CD14-positive monocyte (primary cell): ENCODE measurements at regions not wholly inside any gene's neighbourhood (a gene's known extent, or its start where the extent isn't known, plus 50 kb on each side); places are given as distances from the start of the nearest gene placed in this dataset.

Source experiments
- DNase-seq, 3 donors: peaks; one replicate each; pipeline ENCODE4 v3.0.0-alpha.2; 2011 to 2022
- H2AFZ ChIP-seq: 2 replicates; pipeline ENCODE4 v1.6.0; 2012; ENCODE audit warnings: mild to moderate bottlenecking, low read depth, low read length, inconsistent platforms; ENCODE audit not compliant: insufficient read depth, poor library complexity, severe bottlenecking
- H3K27ac ChIP-seq, 2 donors: 1 replicate in 1 of 2; 2 replicates in 1 of 2; pipeline ENCODE4 v1.5.1; 2012 to 2013; ENCODE audit warnings: low read length in 2 of 2, control low read depth in 1 of 2, inconsistent platforms in 1 of 2, low read depth in 1 of 2, mild to moderate bottlenecking in 1 of 2
- H3K27me3 ChIP-seq, 2 donors: one replicate each; pipeline versions ENCODE4 v1.6.0 to v1.6.1; 2011 to 2013; ENCODE audit warnings: low read length in 2 of 2; ENCODE audit not compliant: control insufficient read depth in 2 of 2, insufficient read depth in 2 of 2
- H3K36me3 ChIP-seq, 2 donors: replicated peaks in 1 of 2; 1 replicate in 1 of 2; 2 replicates in 1 of 2; pipeline versions ENCODE4 v1.5.1 to v1.6.1; 2012 to 2013; ENCODE audit warnings: low read length in 2 of 2, control low read depth in 1 of 2, inconsistent platforms in 1 of 2, mild to moderate bottlenecking in 1 of 2; ENCODE audit not compliant: insufficient read depth in 2 of 2, control insufficient read depth in 1 of 2
- H3K4me1 ChIP-seq, 2 donors: 1 replicate in 1 of 2; 2 replicates in 1 of 2; pipeline versions ENCODE4 v1.5.1 to v1.6.1; 2012 to 2013; ENCODE audit warnings: low read length in 2 of 2, control low read depth in 1 of 2, inconsistent platforms in 1 of 2, mild to moderate bottlenecking in 1 of 2, moderate library complexity in 1 of 2; ENCODE audit not compliant: insufficient read depth in 2 of 2, control insufficient read depth in 1 of 2
- H3K4me2 ChIP-seq: replicated peaks from 2 replicates; pipeline ENCODE3; 2012; ENCODE audit warnings: low read length, moderate library complexity, mild to moderate bottlenecking; ENCODE audit not compliant: poor library complexity, severe bottlenecking; ENCODE audit errors: extremely low read depth
- H3K4me3 ChIP-seq, 3 experiments: fragments of 200-600 bp in 1 of 3; sonication (generic) in 1 of 3; replicated peaks in 1 of 3; 1 replicate in 2 of 3; 2 replicates in 1 of 3; pipeline ENCODE4 v1.5.1; 2011 to 2013; ENCODE audit warnings: low read length in 3 of 3, mild to moderate bottlenecking in 3 of 3, control low read depth in 2 of 3, low read depth in 2 of 3, inconsistent platforms in 1 of 3, moderate library complexity in 1 of 3
- H3K79me2 ChIP-seq: 2 replicates; pipeline ENCODE4 v1.6.0; 2012; ENCODE audit warnings: mild to moderate bottlenecking, control low read depth, inconsistent platforms, low read length, moderate library complexity; ENCODE audit not compliant: insufficient read depth
- H3K9ac ChIP-seq: 2 replicates; pipeline ENCODE4 v1.6.0; 2017; ENCODE audit warnings: low read length, mild to moderate bottlenecking; ENCODE audit not compliant: insufficient read depth, poor library complexity, severe bottlenecking
- H3K9me3 ChIP-seq, 2 donors: replicated peaks in 1 of 2; 1 replicate in 1 of 2; 2 replicates in 1 of 2; pipeline versions ENCODE4 v1.5.1 to v1.6.1; 2012 to 2013; ENCODE audit warnings: low read length in 2 of 2, control low read depth in 1 of 2; ENCODE audit not compliant: control insufficient read depth in 1 of 2, insufficient read depth in 1 of 2
- H4K20me1 ChIP-seq: 2 replicates; pipeline ENCODE4 v1.6.0; 2012; ENCODE audit warnings: mild to moderate bottlenecking, low read length, control low read depth, moderate library complexity; ENCODE audit not compliant: insufficient read depth
- H3K27ac Mint-ChIP-seq, 7 donors: one replicate each; pipeline ENCODE4 v1.8.0; 2020; ENCODE audit warnings: mild to moderate bottlenecking in 7 of 7, mixed read lengths in 7 of 7, moderate library complexity in 6 of 7, inconsistent platforms in 2 of 7
- H3K27me3 Mint-ChIP-seq, 3 donors: one replicate each; pipeline ENCODE4 v1.8.0; 2021 to 2022; ENCODE audit warnings: low read depth in 3 of 3, mild to moderate bottlenecking in 3 of 3, mixed read lengths in 3 of 3, moderate library complexity in 3 of 3, inconsistent platforms in 1 of 3
- H3K36me3 Mint-ChIP-seq, 2 donors: one replicate each; pipeline ENCODE4 v1.8.0; 2020; ENCODE audit warnings: mixed read lengths in 2 of 2, inconsistent platforms in 1 of 2, mild to moderate bottlenecking in 1 of 2
- H3K4me1 Mint-ChIP-seq: one replicate; pipeline ENCODE4 v1.8.0; 2020; ENCODE audit warnings: mild to moderate bottlenecking, mixed read lengths
- H3K4me3 Mint-ChIP-seq, 2 donors: one replicate each; pipeline ENCODE4 v1.8.0; 2020; ENCODE audit warnings: mild to moderate bottlenecking in 2 of 2, mixed read lengths in 2 of 2, moderate library complexity in 1 of 2
- H3K9me3 Mint-ChIP-seq, 7 donors: one replicate each; pipeline ENCODE4 v1.8.0; 2020 to 2022; ENCODE audit warnings: mixed read lengths in 7 of 7, mild to moderate bottlenecking in 6 of 7, moderate library complexity in 6 of 7, inconsistent platforms in 2 of 7
- WGBS: methylation state at CpG from one replicate; pipeline ENCODE4 v1.1.5; 2013; ENCODE audit warnings: missing lambda C conversion rate; ENCODE audit not compliant: insufficient coverage; 5-methylcytosine and 5-hydroxymethylcytosine counted together
- intact Hi-C, 2 donors: fragments of 100-400 bp; cut with micrococcal nuclease; formaldehyde crosslinking; loops; one replicate each; pipeline versions ENCODE4 v1.15.0 to v1.15.1; 2023
- TF ChIP-seq, protein P1 (sequence below): fragments of 200-600 bp; IDR thresholded peaks from one replicate; pipeline ENCODE4 v1.8.0; 2022; ENCODE audit warnings: antibody characterized with exemption, mild to moderate bottlenecking

GRCh38 chr11:30089921-30090320, 73.1 kb upstream of the KCNA4 start:
- Mint-ChIP-seq H3K27ac (no peak overlapping the region), H3K9me3 (peaks cover 0 to 5% (median 0%) of the 10 kb centered on the region in 7 donors), H3K27me3 (peaks cover 0 to 4% (median 3%) of the 10 kb centered on the region in 3 donors), H3K36me3 (no peaks in the 10 kb centered on the region), H3K4me3 (no peak overlapping the region), H3K4me1 (no peaks in the 10 kb centered on the region)
- H3K9ac ChIP-seq, result no peak overlapping the region
- no peaks in the 10 kb centered on the region for H3K27me3 ChIP-seq
- intact Hi-C loops, result no loop called here
- no peak for DNase-seq
- H3K4me1 ChIP-seq, result no peaks in the 10 kb centered on the region
- TF ChIP-seq, protein P1, sequence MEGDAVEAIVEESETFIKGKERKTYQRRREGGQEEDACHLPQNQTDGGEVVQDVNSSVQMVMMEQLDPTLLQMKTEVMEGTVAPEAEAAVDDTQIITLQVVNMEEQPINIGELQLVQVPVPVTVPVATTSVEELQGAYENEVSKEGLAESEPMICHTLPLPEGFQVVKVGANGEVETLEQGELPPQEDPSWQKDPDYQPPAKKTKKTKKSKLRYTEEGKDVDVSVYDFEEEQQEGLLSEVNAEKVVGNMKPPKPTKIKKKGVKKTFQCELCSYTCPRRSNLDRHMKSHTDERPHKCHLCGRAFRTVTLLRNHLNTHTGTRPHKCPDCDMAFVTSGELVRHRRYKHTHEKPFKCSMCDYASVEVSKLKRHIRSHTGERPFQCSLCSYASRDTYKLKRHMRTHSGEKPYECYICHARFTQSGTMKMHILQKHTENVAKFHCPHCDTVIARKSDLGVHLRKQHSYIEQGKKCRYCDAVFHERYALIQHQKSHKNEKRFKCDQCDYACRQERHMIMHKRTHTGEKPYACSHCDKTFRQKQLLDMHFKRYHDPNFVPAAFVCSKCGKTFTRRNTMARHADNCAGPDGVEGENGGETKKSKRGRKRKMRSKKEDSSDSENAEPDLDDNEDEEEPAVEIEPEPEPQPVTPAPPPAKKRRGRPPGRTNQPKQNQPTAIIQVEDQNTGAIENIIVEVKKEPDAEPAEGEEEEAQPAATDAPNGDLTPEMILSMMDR, result no peak
- H3K79me2 ChIP-seq, result no peaks in the 10 kb centered on the region
- H3K4me3 ChIP-seq, result no peak overlapping the region
- H2AFZ ChIP-seq, result no peak overlapping the region
- no peaks in the 10 kb centered on the region for H4K20me1 ChIP-seq
- no peaks in the 10 kb centered on the region for H3K9me3 ChIP-seq
- H3K27ac ChIP-seq, result no peak overlapping the region
- no peak overlapping the region for H3K4me2 ChIP-seq
- 71% methylated on average over 1 of the region's 1 CpG for WGBS
- no peaks in the 10 kb centered on the region for H3K36me3 ChIP-seq

GRCh38 chr11:30091246-30091645, 74.4 kb upstream of the KCNA4 start:
- H3K4me1 Mint-ChIP-seq, result no peaks in the 10 kb centered on the region
- no peak for DNase-seq
- H3K27ac ChIP-seq, result no peak overlapping the region
- no peak overlapping the region for H2AFZ ChIP-seq
- no peaks in the 10 kb centered on the region for H3K36me3 Mint-ChIP-seq
- no peaks in the 10 kb centered on the region for H3K9me3 ChIP-seq
- peaks cover 0 to 3% (median 2%) of the 10 kb centered on the region in 3 donors for H3K27me3 Mint-ChIP-seq
- no peak overlapping the region for H3K27ac Mint-ChIP-seq
- intact Hi-C loops, result no loop called here
- no peak overlapping the region for H3K4me3 Mint-ChIP-seq
- H3K4me1 ChIP-seq, result no peaks in the 10 kb centered on the region
- H4K20me1 ChIP-seq, result no peaks in the 10 kb centered on the region
- H3K4me3 ChIP-seq, result no peak overlapping the region
- no peaks in the 10 kb centered on the region for H3K79me2 ChIP-seq
- H3K9me3 Mint-ChIP-seq, result peaks cover 0 to 3% (median 0%) of the 10 kb centered on the region in 7 donors
- H3K36me3 ChIP-seq, result no peaks in the 10 kb centered on the region
- TF ChIP-seq, protein P1, result no peak
- no peak overlapping the region for H3K9ac ChIP-seq
- H3K4me2 ChIP-seq, result no peak overlapping the region
- H3K27me3 ChIP-seq, result no peaks in the 10 kb centered on the region
